NCI-H1436 treated with DMSO at 0.1 percent for 48 hours (cell line): ENCODE measurements at regions not wholly inside any gene's neighbourhood (a gene's known extent, or its start where the extent isn't known, plus 50 kb on each side); places are given as distances from the start of the nearest gene placed in this dataset.

Source experiments
- DNase-seq: peaks from one replicate; lab custom pipeline; 2025; lab: John Stamatoyannopoulos, UW

- no peak for DNase-seq
Measured at GRCh38 chr13:112124141-112124540, 57.2 kb downstream of the SOX1 start.

- DNase-seq: no peak
Measured at GRCh38 chr13:112127564-112128330, 60.8 kb downstream of the SOX1 start.

GRCh38 chr13:112128331-112128610 is 61.3 kb downstream of the SOX1 start:
- DNase-seq: no peak

DNA sequence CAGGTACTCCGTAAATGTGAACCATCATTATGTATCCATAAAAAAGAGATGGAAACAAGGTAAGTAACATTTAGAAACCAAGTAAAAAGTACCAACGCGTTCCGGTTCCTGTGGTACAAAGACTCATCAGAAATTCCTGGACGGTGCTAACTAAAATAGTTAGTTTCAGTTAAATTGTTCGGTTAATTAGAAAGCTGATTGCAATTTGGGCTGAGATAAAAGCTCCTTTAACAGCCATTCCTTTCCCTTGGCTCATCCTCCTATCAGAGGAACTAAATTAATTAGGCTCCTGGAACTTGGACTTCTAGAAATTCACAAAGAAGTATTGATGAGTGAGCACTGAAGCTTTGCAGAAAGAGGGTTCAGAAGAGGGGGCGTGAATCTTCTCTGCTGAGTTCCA is 63.5 kb downstream of the SOX1 start:
- DNase-seq: no peak

GRCh38 chr13:112131081-112131712 is 64.2 kb downstream of the SOX1 start:
- DNase-seq: no peak

- DNase-seq: no peak
Measured at GRCh38 chr13:112131713-112132113, 64.8 kb downstream of the SOX1 start.

- no peak for DNase-seq
Measured at GRCh38 chr13:112132142-112132541, 65.2 kb downstream of the SOX1 start.

DNA sequence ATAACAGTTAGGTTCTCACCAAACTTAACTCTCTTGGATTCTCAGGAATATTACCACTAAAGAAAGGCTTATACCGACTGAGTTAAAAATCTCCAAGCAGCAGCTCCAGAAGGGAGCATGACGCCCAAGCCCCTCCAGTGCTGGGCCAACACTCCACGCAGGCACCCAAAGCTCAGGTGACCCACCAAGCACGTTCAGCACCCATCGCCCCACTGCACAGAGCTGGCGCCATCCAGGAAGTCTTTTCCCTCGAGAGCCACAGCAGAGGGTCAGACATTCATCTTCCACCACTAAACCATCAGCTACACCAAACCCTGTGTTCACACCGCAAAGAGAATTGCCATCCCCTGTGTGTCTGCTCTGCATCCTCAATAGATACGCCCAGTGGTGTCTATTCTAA is 65.7 kb downstream of the SOX1 start:
- DNase-seq: no peak

DNA sequence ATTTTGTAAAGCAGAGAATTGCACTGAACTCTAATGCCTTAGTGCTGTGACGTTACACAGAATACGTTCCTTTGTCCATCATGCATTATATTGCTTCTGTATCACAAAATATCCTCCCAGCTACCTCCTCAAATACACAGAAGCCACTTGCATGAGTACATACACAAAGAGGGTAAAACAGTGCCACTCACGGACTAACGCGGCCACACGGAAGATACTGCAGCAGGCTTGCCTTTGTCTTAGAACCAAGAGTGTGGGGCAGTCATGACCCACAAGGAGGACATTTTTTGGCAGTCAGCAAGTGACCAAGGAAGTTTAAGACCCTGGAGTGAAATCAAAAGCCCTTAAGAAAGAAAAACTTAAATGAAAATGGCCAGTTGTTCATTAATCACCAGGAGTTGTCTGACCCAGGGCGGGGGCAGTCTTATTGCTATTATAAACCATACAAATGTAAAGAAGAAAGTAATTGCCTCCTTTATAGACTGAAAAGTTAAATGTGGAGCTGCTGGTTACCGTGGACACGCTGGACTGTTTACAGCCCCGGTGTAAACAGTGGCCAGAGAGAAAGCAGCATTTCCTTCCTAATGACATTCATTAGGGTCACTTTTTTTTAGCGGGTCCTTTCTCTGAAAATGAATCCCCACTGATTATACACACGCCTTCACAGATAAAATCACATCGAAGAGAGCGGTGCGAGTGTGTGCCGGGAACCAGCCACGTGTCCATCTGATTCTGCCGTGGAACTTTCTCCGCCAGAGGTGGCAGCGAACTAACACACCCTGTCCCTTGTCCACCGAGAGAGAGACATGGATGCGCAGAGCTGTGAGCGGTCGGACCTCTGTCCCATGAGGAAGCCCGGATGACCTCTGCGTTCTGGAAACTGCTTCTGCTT is 66.8 kb downstream of the SOX1 start:
- no peak for DNase-seq

- no peak for DNase-seq
Measured at GRCh38 chr13:112134391-112135075, 67.6 kb downstream of the SOX1 start.

GRCh38 chr13:112136095-112136494 is 69.1 kb downstream of the SOX1 start:
- DNase-seq: no peak

DNA sequence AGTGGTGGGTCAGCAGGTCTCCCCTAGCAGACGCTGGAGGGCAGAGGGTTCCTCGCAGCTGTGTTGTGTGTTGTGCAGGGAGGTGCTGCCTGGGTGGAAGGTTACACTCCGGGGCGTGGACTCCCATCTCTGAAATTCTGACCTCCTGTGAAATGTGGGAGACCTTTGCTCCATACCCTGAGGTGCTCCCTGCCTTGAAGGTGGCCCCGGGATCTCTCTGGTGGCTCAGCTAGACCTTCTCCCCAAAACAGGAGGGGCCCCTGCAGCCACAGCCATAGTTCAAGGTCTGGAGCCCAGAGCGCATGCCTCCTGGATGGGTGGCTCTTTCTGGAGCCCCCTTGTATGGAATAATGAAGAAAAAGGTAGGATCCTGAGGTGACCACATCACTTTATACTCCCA is 70.2 kb downstream of the SOX1 start:
- DNase-seq: no peak

DNA sequence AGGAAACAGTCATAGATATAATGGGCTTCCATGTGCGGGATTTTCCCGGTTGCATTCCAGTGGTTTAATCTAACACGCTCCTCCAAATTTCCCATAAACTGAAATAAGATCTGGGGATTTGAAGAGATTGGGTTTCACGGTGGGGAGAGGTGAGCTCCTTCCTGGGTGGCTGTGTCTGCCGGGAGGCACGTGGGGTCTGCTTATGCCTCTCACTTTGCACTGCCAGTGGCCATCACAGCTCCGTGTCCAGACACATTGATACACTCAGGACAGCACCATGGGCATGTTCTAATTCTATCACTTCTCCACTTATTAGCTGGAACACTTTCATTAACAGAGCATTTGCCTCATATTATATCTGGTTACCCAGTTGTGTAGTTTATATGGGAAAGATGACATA is 73.4 kb downstream of the SOX1 start:
- no peak for DNase-seq

DNA sequence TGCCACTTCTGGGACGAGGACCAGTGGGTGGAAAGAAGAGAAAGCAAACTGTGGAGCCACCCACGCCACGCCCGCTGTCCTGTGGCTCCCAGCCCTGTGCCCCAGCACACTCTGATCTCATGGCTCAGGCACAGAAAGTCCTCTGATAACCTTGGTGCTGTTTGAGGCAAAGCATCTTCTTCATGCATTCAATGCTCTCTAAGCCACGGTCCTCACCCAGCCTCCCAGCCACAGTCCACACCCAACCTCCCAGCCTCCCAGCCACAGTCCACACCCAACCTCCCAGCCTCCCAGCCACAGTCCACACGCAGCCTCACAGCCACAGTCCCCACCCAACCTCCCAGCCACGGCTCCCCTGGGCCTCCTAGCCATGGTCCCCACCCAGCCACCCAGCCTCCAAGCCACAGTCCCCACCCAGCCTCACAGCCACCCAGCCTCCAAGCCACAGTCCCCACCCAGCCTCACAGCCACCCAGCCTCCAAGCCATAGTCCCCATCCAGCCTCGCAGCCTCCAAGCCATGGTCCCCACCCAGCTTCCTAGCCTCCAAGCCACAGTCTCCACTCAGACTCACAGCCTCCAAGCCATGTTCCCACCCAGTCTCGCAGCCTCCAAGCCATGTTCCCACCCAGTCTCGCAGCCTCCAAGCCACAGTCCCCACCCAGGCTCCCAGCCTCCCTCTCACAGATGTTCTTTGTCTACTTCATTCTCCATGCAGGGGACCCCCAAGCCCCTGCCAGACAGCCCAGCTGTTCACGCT is 74.9 kb downstream of the SOX1 start:
- DNase-seq: no peak

DNA sequence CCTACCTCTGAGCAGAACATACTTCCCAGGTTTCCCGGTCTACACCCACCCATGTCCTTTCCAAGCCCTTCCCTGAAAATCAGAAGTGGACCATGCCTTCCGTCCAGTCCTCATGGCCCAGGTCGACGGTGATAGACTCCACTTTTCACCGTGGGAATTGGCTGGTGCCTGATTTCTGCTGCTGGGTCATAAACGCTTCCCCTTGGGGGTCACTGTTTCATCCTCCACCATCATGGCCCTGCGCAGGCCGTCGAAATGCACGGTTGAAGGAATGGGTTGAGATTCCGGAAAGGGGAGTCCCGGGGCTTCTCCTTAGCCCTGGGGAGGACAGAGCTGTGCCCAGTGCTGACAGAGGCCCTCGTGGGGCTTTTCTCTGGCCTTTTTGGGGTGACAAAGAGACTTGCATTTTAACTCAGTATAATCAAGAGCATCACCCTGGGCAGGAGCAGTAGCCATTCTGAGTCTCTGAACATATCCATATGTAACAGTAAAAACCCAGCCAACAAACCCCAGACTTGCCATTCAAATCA is 75.5 kb downstream of the SOX1 start:
- no peak for DNase-seq

DNA sequence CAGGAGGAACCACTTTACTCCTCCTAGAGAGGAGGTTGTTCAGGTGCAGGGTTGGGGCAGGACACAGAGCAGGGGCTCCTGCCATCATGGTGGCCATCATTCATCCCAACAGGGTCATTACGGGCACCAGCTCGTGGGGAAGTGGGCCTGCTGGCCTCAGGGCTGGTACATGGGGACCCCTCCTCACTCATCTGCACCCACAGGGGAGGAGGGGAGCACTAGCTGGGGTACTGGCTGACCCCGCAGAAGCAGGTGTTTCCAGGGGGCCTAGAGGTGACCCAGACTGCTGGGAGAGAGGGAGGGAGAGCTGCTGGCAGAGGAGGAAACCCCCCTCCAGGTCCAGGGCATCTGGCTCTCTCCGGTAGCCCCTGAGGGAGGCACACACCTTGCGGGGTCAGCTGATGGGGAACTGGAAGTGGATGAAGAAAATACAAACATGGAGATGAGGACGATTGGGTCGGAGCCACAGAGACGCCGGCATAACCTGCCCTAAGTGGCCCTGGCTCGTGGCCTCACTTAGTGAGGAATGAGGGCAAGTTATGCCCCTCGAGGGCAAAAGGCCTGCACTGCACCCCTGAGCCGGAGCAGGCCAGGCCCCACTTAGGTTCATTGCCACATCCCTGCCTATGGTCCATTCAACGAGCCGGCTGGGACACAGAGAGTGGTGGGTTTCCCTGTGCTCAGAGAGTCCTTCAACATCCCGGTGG is 76.2 kb downstream of the SOX1 start:
- DNase-seq: no peak

DNA sequence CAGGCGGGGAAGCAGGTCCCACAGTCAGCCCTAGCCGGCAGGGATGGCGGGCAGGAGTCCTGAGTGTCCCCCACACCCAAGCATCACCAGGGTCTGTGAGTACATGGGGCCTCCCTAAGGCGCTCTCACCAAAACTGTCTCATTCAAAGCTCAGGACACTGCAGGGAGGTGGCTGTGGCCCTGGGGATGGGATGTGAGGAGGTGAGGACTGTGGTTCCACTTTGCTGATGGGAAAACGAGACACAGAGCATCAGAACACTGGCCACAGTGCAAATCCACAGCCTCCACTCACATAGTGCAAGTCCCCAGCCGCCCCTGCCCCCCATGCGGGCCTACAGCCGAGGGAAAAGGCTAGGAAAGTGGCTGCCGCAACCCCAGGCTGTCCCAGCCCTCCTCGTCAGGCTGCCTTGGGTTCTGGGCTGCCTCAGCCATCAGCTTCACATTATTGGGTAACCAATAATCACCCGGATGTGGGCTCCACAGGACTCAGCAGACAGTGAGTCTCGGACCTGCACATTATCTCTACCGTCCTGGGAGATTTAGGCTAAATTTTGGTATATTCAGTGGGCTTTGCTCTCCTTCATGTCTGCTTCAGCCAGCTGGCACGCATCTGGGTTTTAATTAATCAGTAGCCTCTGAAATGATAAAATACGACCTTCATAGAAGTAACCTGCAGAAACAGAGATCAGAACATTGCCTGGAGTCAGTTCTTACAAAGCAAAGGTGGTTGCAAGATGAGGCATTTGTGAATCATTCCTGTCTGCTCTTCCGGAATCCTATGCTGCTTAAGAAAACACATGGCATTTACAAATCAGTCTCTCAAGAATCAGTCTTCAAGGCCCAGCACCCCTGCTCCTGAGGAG is 77.0 kb downstream of the SOX1 start:
- no peak for DNase-seq

DNA sequence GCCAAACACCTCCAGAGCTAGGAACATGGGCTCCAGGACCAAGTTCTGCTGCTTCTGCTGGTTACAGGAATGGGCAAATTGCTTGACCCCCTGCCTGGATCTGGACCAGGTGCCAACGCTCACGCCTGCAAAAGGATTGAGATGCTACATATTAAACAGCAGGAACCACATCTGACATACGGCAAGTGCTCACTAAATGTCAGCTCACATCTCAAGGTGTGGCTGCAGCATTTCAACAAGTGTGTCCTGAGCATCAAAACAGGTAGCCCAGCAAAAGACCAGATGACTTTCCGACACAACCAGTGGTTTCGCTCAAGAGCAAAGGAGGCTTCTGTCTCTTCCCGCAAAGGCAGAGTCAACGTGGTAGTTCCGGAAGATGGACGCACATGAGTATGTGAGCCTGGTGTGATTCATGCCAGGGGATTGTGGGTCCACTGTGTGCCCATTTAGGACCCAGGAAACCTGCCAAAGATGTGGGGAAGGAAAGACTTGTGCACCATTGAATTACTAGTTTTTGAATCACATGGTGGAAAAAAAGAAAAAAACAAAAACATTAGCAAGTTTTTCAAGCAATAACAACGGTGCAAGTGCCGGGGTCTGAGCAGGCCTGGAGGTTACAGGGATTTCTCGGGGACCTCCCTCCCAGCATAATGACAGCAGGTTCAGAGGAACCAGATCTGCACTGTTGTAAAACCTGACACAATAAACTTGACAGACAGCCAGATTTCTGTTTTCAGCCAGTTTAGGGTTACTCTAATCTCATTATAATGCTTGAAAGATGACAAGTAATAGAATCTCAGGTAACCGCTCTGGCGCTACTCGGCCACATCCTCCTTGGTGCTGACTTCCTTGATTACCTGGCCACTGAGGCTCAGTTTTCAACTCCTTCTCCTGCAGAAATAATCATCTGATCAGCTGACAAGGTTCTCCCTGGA is 77.9 kb downstream of the SOX1 start:
- no peak for DNase-seq
